Left lung (tissue), 4 donors: ENCODE measurements at regions not wholly inside any gene's neighbourhood (a gene's known extent, or its start where the extent isn't known, plus 50 kb on each side); places are given as distances from the start of the nearest gene placed in this dataset.
"Not testable (repeated sequence)": the region's sequence is repeated elsewhere in the genome, so short reads cannot be mapped to it uniquely, and the experiment has no call there.

Experiments
- ATAC-seq: fragments of 200-7000 bp; cut with Tn5 transposase; one replicate; pipeline ENCODE4 v1.9.1; 2020; ENCODE audit warnings: moderate library complexity
- DNase-seq, 4 donors: peaks; one replicate each; pipeline ENCODE4 v3.0.0-alpha.2; 2013 to 2020
- H3K27ac ChIP-seq, 2 donors: fragments of 200-600 bp; sonication (generic) in 1 of 2; one replicate each; pipeline versions ENCODE4 v1.5.0 to v1.8.0; 2020 to 2021
- H3K27me3 ChIP-seq, 2 donors: fragments of 200-600 bp; sonication (generic) in 1 of 2; one replicate each; pipeline versions ENCODE4 v1.5.0 to v1.8.0; 2020 to 2021
- H3K36me3 ChIP-seq, 2 donors: fragments of 200-600 bp; sonication (generic) in 1 of 2; one replicate each; pipeline versions ENCODE4 v1.5.0 to v1.8.0; 2020 to 2021
- H3K4me1 ChIP-seq, 2 donors: fragments of 200-600 bp; one replicate each; pipeline ENCODE4 v1.8.0; 2021
- H3K4me3 ChIP-seq, 2 donors: fragments of 200-600 bp; sonication (generic) in 1 of 2; one replicate each; pipeline versions ENCODE4 v1.5.0 to v1.8.0; 2020 to 2021; ENCODE audit warnings: mild to moderate bottlenecking in 1 of 2
- H3K9me3 ChIP-seq, 2 donors: fragments of 200-600 bp; sonication (generic) in 1 of 2; one replicate each; pipeline versions ENCODE4 v1.5.0 to v1.8.0; 2020 to 2021
- intact Hi-C, 2 donors: fragments of 100-400 bp; cut with DNase I; formaldehyde crosslinking; loops; one replicate each; pipeline versions ENCODE4 v1.11.2 to v1.14.2; 2022
- TF ChIP-seq, protein P1 (sequence below), 2 donors: fragments of 200-600 bp; sonication (generic) in 1 of 2; IDR thresholded peaks; one replicate each; pipeline versions ENCODE4 v1.5.0 to v1.8.0; 2021; ENCODE audit warnings: antibody characterized with exemption in 2 of 2
- donor health status: DM: no; HTN: yes; CAD: no.
- donor health status: DM: no; HTN: no; CAD: no.

GRCh38 chr13:63285426-63285825, 1869.8 kb upstream of the PCDH20 start:
- Histone ChIP-seq H3K36me3 (no peaks in the 10 kb centered on the region), H3K9me3 (peaks cover 0 to 22% of the 10 kb centered on the region in 2 donors), H3K27me3 (no peaks in the 10 kb centered on the region), H3K27ac (no peak overlapping the region), H3K4me3 (no peak overlapping the region), H3K4me1 (no peaks in the 10 kb centered on the region)
- intact Hi-C loops: no loop called here
- ATAC-seq (no peak), DNase-seq (no peak)
- TF ChIP-seq, protein P1, sequence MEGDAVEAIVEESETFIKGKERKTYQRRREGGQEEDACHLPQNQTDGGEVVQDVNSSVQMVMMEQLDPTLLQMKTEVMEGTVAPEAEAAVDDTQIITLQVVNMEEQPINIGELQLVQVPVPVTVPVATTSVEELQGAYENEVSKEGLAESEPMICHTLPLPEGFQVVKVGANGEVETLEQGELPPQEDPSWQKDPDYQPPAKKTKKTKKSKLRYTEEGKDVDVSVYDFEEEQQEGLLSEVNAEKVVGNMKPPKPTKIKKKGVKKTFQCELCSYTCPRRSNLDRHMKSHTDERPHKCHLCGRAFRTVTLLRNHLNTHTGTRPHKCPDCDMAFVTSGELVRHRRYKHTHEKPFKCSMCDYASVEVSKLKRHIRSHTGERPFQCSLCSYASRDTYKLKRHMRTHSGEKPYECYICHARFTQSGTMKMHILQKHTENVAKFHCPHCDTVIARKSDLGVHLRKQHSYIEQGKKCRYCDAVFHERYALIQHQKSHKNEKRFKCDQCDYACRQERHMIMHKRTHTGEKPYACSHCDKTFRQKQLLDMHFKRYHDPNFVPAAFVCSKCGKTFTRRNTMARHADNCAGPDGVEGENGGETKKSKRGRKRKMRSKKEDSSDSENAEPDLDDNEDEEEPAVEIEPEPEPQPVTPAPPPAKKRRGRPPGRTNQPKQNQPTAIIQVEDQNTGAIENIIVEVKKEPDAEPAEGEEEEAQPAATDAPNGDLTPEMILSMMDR (IDR thresholded peaks at IDR 0.05): no peak

- Histone ChIP-seq H3K27ac (no peak overlapping the region), H3K36me3 (no peaks in the 10 kb centered on the region), H3K9me3 (peaks cover 0 to 21% of the 10 kb centered on the region in 2 donors), H3K4me3 (no peak overlapping the region), H3K4me1 (no peaks in the 10 kb centered on the region), H3K27me3 (no peaks in the 10 kb centered on the region)
- TF ChIP-seq, protein P1 (IDR thresholded peaks at IDR 0.05): no peak
- DNase-seq: no peak
- ATAC-seq: no peak
- intact Hi-C loops: no loop called here
Observed at GRCh38 chr13:63279136-63279535, 1863.5 kb upstream of the PCDH20 start.

DNA sequence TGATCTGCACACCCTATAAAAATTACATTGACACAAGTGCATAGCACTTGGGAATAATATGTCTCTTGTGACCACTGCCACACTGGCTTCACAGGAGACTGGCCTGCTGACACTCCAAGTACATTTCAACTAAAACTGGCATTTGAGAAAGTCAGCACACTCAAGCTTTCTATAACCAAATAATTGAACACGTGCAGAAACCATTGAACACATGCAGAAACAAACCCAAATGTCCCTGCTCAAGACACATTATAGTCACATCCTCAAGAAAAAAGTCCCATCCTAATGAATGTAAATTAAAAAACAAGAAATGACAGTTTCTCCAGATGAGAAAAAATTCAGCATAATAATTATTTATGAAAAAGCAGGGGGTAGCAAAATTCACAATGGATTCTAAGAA, 1859.1 kb upstream of the PCDH20 start:
- H3K4me3 ChIP-seq: no peak overlapping the region
- no peaks in the 10 kb centered on the region for H3K4me1 ChIP-seq
- peaks cover 0 to 23% of the 10 kb centered on the region in 2 donors for H3K9me3 ChIP-seq
- DNase-seq: no peak
- no peaks in the 10 kb centered on the region for H3K36me3 ChIP-seq
- no peaks in the 10 kb centered on the region for H3K27me3 ChIP-seq
- ATAC-seq: no peak
- TF ChIP-seq, protein P1 (IDR thresholded peaks at IDR 0.05): no peak
- no peak overlapping the region for H3K27ac ChIP-seq
- intact Hi-C loops: no loop called here

GRCh38 chr13:63249411-63250187, 1834.0 kb upstream of the PCDH20 start:
- H3K36me3 ChIP-seq: no peaks in the 10 kb centered on the region
- intact Hi-C loops: no loop called here
- H3K9me3 ChIP-seq: peaks cover 0 to 4% of the 10 kb centered on the region in 2 donors
- DNase-seq: no peak
- H3K4me1 ChIP-seq: no peaks in the 10 kb centered on the region
- no peak overlapping the region for H3K27ac ChIP-seq
- no peaks in the 10 kb centered on the region for H3K27me3 ChIP-seq
- ATAC-seq: no peak
- H3K4me3 ChIP-seq: no peak overlapping the region
- TF ChIP-seq, protein P1 (IDR thresholded peaks at IDR 0.05): no peak

DNA sequence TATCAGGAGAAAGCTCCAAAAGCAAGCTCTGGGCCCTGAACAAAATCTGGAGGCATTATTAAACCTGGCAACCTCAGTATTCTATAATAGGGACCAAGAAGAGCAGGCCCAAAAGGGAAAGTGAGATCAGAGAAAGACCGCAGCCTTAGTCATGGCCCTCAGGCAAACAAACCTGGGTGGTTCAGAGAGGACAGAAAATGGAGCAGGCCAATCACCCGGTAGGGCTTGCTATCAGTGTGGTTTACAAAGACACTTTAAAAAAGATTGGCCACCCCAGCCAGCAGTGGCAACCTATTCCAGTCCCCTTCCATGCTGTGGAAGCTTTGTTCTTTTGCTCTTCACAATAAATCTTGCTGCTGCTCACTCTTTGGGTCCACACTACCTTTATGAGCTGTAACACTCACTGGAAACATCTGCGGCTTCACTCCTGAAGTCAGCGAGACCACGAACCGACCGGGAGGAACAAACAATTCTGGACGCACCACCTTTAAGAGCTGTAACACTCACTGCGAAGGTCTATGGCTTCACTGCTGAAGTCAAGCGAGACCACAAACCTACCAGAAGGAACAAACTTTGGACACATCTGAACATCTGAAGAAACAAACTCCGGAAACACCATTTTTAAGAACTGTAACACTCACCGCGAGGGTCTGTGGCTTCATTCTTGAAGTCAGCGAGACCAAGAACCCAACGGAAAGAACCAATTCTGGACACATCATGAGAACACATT, 1821.2 kb upstream of the PCDH20 start:
- H3K27me3 ChIP-seq, H3K36me3 ChIP-seq, H3K4me1 ChIP-seq, intact Hi-C loops, H3K27ac ChIP-seq, H3K4me3 ChIP-seq, DNase-seq, ATAC-seq: not testable (repeated sequence)
- peaks cover 0 to 12% of the 10 kb centered on the region in 2 donors for H3K9me3 ChIP-seq

DNA sequence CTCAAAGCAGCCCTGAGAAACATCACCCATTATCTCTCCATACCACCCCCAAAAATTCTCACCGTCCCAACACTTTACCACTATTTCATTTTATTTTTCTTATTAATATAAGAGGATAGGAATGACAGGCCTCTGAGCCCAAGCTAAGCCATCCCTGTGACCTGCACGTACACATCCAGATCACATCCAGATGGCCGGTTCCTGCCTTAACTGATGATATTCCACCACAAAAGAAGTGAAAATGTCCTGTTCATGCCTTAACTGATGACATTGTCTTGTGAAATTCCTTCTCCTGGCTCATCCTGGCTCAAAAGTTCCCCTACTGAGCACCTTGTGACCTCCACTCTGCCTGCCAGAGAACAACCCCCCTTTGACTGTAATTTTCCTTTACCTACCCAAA, 1802.9 kb upstream of the PCDH20 start:
- intact Hi-C loops, H3K4me3 ChIP-seq, DNase-seq, H3K27ac ChIP-seq, H3K27me3 ChIP-seq, H3K9me3 ChIP-seq, H3K4me1 ChIP-seq, ATAC-seq, H3K36me3 ChIP-seq: not testable (repeated sequence)
